HepG2 (cell line): ENCODE measurements at regions not wholly inside any gene's neighbourhood (a gene's known extent, or its start where the extent isn't known, plus 50 kb on each side); places are given as distances from the start of the nearest gene placed in this dataset.

Experiments
- ATF7 ChIP-seq, 2 experiments: fragments of 450-650 bp in 1 of 2; sonication (generic) in 1 of 2; formaldehyde crosslinking in 1 of 2; IDR thresholded peaks; 2 replicates each; pipeline versions ENCODE4 v1.4.0 to v1.6.1; 2016 to 2020; ENCODE audit warnings: antibody characterized with exemption in 1 of 2, mild to moderate bottlenecking in 1 of 2, missing genetic modification reagents in 1 of 2
- CTCF ChIP-seq: sonication (generic); formaldehyde crosslinking; IDR thresholded peaks from 2 replicates; pipeline ENCODE4 v1.5.0; 2020; ENCODE audit warnings: mild to moderate bottlenecking, missing genetic modification reagents, moderate library complexity
- HINFP ChIP-seq: sonication (generic); formaldehyde crosslinking; IDR thresholded peaks from 2 replicates; pipeline ENCODE4 v1.4.0; 2020; ENCODE audit warnings: low read depth, mild to moderate bottlenecking, missing genetic modification reagents
- MED13 ChIP-seq: sonication (generic); formaldehyde crosslinking; IDR thresholded peaks from 2 replicates; pipeline ENCODE4 v1.5.0; 2020; ENCODE audit warnings: missing genetic modification reagents
- MEF2D ChIP-seq: sonication (generic); formaldehyde crosslinking; IDR thresholded peaks from 2 replicates; pipeline ENCODE4 v1.5.1; 2020; ENCODE audit warnings: mild to moderate bottlenecking, missing genetic modification reagents
- MTF1 ChIP-seq: sonication (generic); formaldehyde crosslinking; IDR thresholded peaks from 2 replicates; pipeline ENCODE4 v1.5.0; 2020; ENCODE audit warnings: missing genetic modification reagents
- MZF1 ChIP-seq: sonication (generic); formaldehyde crosslinking; IDR thresholded peaks from 2 replicates; pipeline ENCODE4 v1.8.1; 2023; ENCODE audit warnings: mild to moderate bottlenecking, missing genetic modification reagents, borderline replicate concordance
- POLR2A ChIP-seq, 2 experiments: IDR thresholded peaks; 2 replicates each; pipeline ENCODE4 v1.6.1; 2011; ENCODE audit warnings: low read depth in 2 of 2, low read length in 2 of 2, mild to moderate bottlenecking in 1 of 2, moderate library complexity in 1 of 2; ENCODE audit not compliant: insufficient read depth in 1 of 2
- ZNF362 ChIP-seq: sonication (generic); formaldehyde crosslinking; IDR thresholded peaks from 2 replicates; pipeline ENCODE4 v1.4.0; 2020; ENCODE audit warnings: missing genetic modification reagents, mild to moderate bottlenecking, borderline replicate concordance
- ZZZ3 ChIP-seq: sonication (generic); formaldehyde crosslinking; IDR thresholded peaks from 2 replicates; pipeline ENCODE4 v1.4.0; 2020; ENCODE audit warnings: missing genetic modification reagents, mild to moderate bottlenecking, borderline replicate concordance

- TF ChIP-seq HINFP (CRISPR knock-in tag), result no peak
- TF ChIP-seq ZNF362 (CRISPR knock-in tag), result no peak
- TF ChIP-seq MTF1 (CRISPR knock-in tag), result no peak
- TF ChIP-seq MED13, result no peak
- TF ChIP-seq CTCF, result no peak
- TF ChIP-seq MEF2D (CRISPR knock-in tag), result no peak
- TF ChIP-seq POLR2A (IDR thresholded peaks at IDR 0.05; ENCODE audit: insufficient read depth in 1 of 2, low read depth in 2 of 2, low read length in 2 of 2), result no peak
- TF ChIP-seq ATF7 (IDR thresholded peaks at IDR 0.05), result no peak
- TF ChIP-seq ATF7 (CRISPR knock-in tag; IDR thresholded peaks at IDR 0.05), result no peak
- TF ChIP-seq ZZZ3, result no peak
- no peak for TF ChIP-seq MZF1
These were observed 194.8 kb upstream of the NRP1 start for GRCh38 chr10:33529234-33529633.
